GM12874 (cell line): ENCODE measurements at regions not wholly inside any gene's neighbourhood (a gene's known extent, or its start where the extent isn't known, plus 50 kb on each side); places are given as distances from the start of the nearest gene placed in this dataset.

Experiments
- CTCF ChIP-seq: IDR thresholded peaks from 2 replicates; pipeline ENCODE4 v1.5.1; 2011; ENCODE audit warnings: low read depth, mild to moderate bottlenecking, control low read depth, low read length, moderate library complexity; ENCODE audit not compliant: insufficient read depth

- TF ChIP-seq CTCF: no peak
Measured at GRCh38 chr5:88951457-88951856, 68.5 kb upstream of the MEF2C start.

GRCh38 chr5:88948746-88949600, 66.0 kb upstream of the MEF2C start:
- no peak for TF ChIP-seq CTCF

- no peak for TF ChIP-seq CTCF
Measured at GRCh38 chr5:88944751-88945531, 62.0 kb upstream of the MEF2C start.

GRCh38 chr5:88941581-88941980, 58.6 kb upstream of the MEF2C start:
- no peak for TF ChIP-seq CTCF

- no peak for TF ChIP-seq CTCF
Measured at GRCh38 chr5:88940713-88941112, 57.7 kb upstream of the MEF2C start.

GRCh38 chr5:88939300-88939699, 56.3 kb upstream of the MEF2C start:
- TF ChIP-seq CTCF: no peak

- no peak for TF ChIP-seq CTCF
Measured at GRCh38 chr5:88938488-88938887, 55.5 kb upstream of the MEF2C start.
